ENCODE measurements at regions not wholly inside any gene's neighbourhood (a gene's known extent, or its start where the extent isn't known, plus 50 kb on each side); places are given as distances from the start of the nearest gene placed in this dataset.
A peak's percentile ranks its signal among the peaks of the same experiment; 100 is the strongest.

GRCh38 chr3:161156936-161157335, 51.8 kb upstream of the B3GALNT1 start:
- DNase-seq (ENCODE audit: low spot score) (no peak), FAIRE-seq (no peak)

GRCh38 chr3:161161603-161162002, 56.5 kb upstream of the B3GALNT1 start:
- DNase-seq (ENCODE audit: low spot score) (no peak), FAIRE-seq (no peak)

- peak; percentile 94 for FAIRE-seq
- peak; percentile 98 for DNase-seq (ENCODE audit: low spot score)
Measured at GRCh38 chr3:161163297-161163696, 57.8 kb upstream of the NMD3 start.

- FAIRE-seq (no peak), DNase-seq (ENCODE audit: low spot score) (no peak)
Measured at GRCh38 chr3:161166051-161166450, 55.1 kb upstream of the NMD3 start.

- no peak for DNase-seq (ENCODE audit: low spot score)
Measured at GRCh38 chr3:161171113-161171512, 50.0 kb upstream of the NMD3 start.

More at GRCh38 chr3:161171113-161171512, 50.0 kb upstream of the NMD3 start:
- FAIRE-seq, result no peak
